Thyroid gland (tissue), 4 donors: ENCODE measurements at regions not wholly inside any gene's neighbourhood (a gene's known extent, or its start where the extent isn't known, plus 50 kb on each side); places are given as distances from the start of the nearest gene placed in this dataset.

Experiments used
- DNase-seq, 2 donors: peaks; one replicate each; pipeline ENCODE4 v3.0.0-alpha.2; 2019
- H3K27ac ChIP-seq, 3 donors: fragments of 200-600 bp; sonication (generic); 1 replicate in 2 of 3; 2 replicates in 1 of 3; pipeline ENCODE4 v1.5.1; 2016 to 2019; ENCODE audit warnings: mild to moderate bottlenecking in 1 of 3, moderate library complexity in 1 of 3
- H3K27me3 ChIP-seq: fragments of 200-600 bp; sonication (generic); one replicate; pipeline ENCODE4 v1.5.1; 2019
- H3K36me3 ChIP-seq, 2 donors: fragments of 200-600 bp; sonication (generic); one replicate each; pipeline ENCODE4 v1.5.1; 2016 to 2019
- H3K4me1 ChIP-seq, 2 donors: fragments of 200-600 bp; sonication (generic); one replicate each; pipeline ENCODE4 v1.5.1; 2017 to 2019
- H3K4me3 ChIP-seq, 3 donors: fragments of 200-600 bp; sonication (generic); replicated peaks in 1 of 3; 1 replicate in 2 of 3; 2 replicates in 1 of 3; pipeline ENCODE4 v1.5.1; 2016; ENCODE audit warnings: mild to moderate bottlenecking in 1 of 3
- H3K9me3 ChIP-seq: fragments of 200-600 bp; sonication (generic); one replicate; pipeline ENCODE4 v1.5.1; 2017
- POLR2A ChIP-seq, 2 donors: fragments of 450-650 bp; IDR thresholded peaks; one replicate each; pipeline ENCODE4 v1.6.1; 2017; ENCODE audit warnings: antibody characterized with exemption in 2 of 2, mild to moderate bottlenecking in 2 of 2, moderate library complexity in 1 of 2
- WGBS, 2 donors: methylation state at CpG; one replicate each; pipeline ENCODE4 v1.1.5; 2017; 5-methylcytosine and 5-hydroxymethylcytosine counted together
- intact Hi-C: fragments of 100-400 bp; cut with DNase I; formaldehyde crosslinking; loops from one replicate; pipeline ENCODE4 v1.15.1; 2023
- TF ChIP-seq, protein P1 (sequence below), 6 experiments: fragments of 200-600 bp in 3 of 6; fragments of 450-650 bp in 3 of 6; sonication (generic) in 3 of 6; IDR thresholded peaks; one replicate each; pipeline ENCODE4 v1.5.1; 2016 to 2019; ENCODE audit warnings: antibody characterized with exemption in 6 of 6, mild to moderate bottlenecking in 2 of 6, inconsistent platforms in 1 of 6, moderate library complexity in 1 of 6

GRCh38 chr1:239939602-239940001 lies 152.1 kb upstream of the FMN2 start:
- TF ChIP-seq, protein P1, sequence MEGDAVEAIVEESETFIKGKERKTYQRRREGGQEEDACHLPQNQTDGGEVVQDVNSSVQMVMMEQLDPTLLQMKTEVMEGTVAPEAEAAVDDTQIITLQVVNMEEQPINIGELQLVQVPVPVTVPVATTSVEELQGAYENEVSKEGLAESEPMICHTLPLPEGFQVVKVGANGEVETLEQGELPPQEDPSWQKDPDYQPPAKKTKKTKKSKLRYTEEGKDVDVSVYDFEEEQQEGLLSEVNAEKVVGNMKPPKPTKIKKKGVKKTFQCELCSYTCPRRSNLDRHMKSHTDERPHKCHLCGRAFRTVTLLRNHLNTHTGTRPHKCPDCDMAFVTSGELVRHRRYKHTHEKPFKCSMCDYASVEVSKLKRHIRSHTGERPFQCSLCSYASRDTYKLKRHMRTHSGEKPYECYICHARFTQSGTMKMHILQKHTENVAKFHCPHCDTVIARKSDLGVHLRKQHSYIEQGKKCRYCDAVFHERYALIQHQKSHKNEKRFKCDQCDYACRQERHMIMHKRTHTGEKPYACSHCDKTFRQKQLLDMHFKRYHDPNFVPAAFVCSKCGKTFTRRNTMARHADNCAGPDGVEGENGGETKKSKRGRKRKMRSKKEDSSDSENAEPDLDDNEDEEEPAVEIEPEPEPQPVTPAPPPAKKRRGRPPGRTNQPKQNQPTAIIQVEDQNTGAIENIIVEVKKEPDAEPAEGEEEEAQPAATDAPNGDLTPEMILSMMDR (IDR thresholded peaks at IDR 0.05): no peak
- no peak for TF ChIP-seq POLR2A (IDR thresholded peaks at IDR 0.05)
- Histone ChIP-seq H3K36me3 (no peaks in the 10 kb centered on the region), H3K27ac (no peak overlapping the region), H3K4me1 (no peaks in the 10 kb centered on the region), H3K9me3 (no peaks in the 10 kb centered on the region), H3K4me3 (no peak overlapping the region), H3K27me3 (no peaks in the 10 kb centered on the region)
- 67 to 74% methylated on average over 2 of the region's 2 CpGs for WGBS, 2 donors
- DNase-seq: no peak
- intact Hi-C loops: no loop called here

GRCh38 chr1:239943761-239944160 lies 147.9 kb upstream of the FMN2 start:
- no peaks in the 10 kb centered on the region for H3K36me3 ChIP-seq
- WGBS, 2 donors: 85 to 91% methylated on average over 4 of the region's 4 CpGs
- TF ChIP-seq, protein P1 (IDR thresholded peaks at IDR 0.05): no peak
- TF ChIP-seq POLR2A (IDR thresholded peaks at IDR 0.05): no peak
- H3K4me1 ChIP-seq: no peaks in the 10 kb centered on the region
- intact Hi-C loops: no loop called here
- no peak overlapping the region for H3K27ac ChIP-seq
- no peak for DNase-seq
- no peaks in the 10 kb centered on the region for H3K27me3 ChIP-seq
- H3K4me3 ChIP-seq: no peak overlapping the region
- no peaks in the 10 kb centered on the region for H3K9me3 ChIP-seq

DNA sequence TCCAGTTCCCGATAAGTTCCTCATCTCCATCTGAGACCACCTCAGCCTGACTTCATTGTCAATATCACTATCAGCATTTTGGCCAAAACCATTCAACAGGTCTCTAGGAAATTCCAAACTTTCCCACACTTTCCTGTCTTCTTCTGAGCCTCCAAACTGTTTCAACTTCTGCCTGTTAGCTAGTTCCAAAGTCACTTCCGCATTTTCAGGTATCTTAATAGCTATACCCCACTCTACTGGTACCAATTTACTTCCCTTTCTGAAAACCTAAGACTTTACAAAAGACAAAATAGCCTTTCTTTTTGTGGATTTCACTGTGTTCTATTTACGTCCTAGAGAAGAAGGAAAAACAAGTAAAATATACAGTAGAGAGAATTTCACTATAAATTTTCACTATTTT lies 147.0 kb upstream of the FMN2 start:
- H3K27ac ChIP-seq: no peak overlapping the region
- no peak for DNase-seq
- H3K4me3 ChIP-seq: no peak overlapping the region
- 87 to 90% methylated on average over 3 of the region's 3 CpGs for WGBS, 2 donors
- TF ChIP-seq, protein P1 (IDR thresholded peaks at IDR 0.05): no peak
- no peak for TF ChIP-seq POLR2A (IDR thresholded peaks at IDR 0.05)
- intact Hi-C loops: no loop called here
- no peaks in the 10 kb centered on the region for H3K9me3 ChIP-seq
- H3K4me1 ChIP-seq: no peaks in the 10 kb centered on the region
- H3K36me3 ChIP-seq: no peaks in the 10 kb centered on the region
- H3K27me3 ChIP-seq: no peaks in the 10 kb centered on the region

- no peaks in the 10 kb centered on the region for H3K27me3 ChIP-seq
- WGBS, 2 donors: 92 to 94% methylated on average over 2 of the region's 2 CpGs
- no peak overlapping the region for H3K4me3 ChIP-seq
- H3K4me1 ChIP-seq: no peaks in the 10 kb centered on the region
- H3K9me3 ChIP-seq: no peaks in the 10 kb centered on the region
- no peak for TF ChIP-seq POLR2A (IDR thresholded peaks at IDR 0.05)
- TF ChIP-seq, protein P1 (IDR thresholded peaks at IDR 0.05): no peak
- no peak for DNase-seq
- intact Hi-C loops: no loop called here
- H3K36me3 ChIP-seq: no peaks in the 10 kb centered on the region
- H3K27ac ChIP-seq: no peak overlapping the region
Measured at GRCh38 chr1:239947801-239948200, 143.9 kb upstream of the FMN2 start.

- intact Hi-C loops: no loop called here
- TF ChIP-seq, protein P1 (IDR thresholded peaks at IDR 0.05): peak; percentile 41 to 79 (median 60)
- TF ChIP-seq POLR2A (IDR thresholded peaks at IDR 0.05): no peak
- H3K9me3 ChIP-seq: no peaks in the 10 kb centered on the region
- H3K4me3 ChIP-seq: no peak overlapping the region
- H3K4me1 ChIP-seq: no peaks in the 10 kb centered on the region
- no peaks in the 10 kb centered on the region for H3K27me3 ChIP-seq
- H3K36me3 ChIP-seq: no peaks in the 10 kb centered on the region
- DNase-seq: peak; percentile 61 to 65
- 48 to 58% methylated on average over 3 of the region's 3 CpGs for WGBS, 2 donors
- no peak overlapping the region for H3K27ac ChIP-seq
Measured at GRCh38 chr1:239951511-239952140, 140.1 kb upstream of the FMN2 start.
